ENCODE measurements at regions not wholly inside any gene's neighbourhood (a gene's known extent, or its start where the extent isn't known, plus 50 kb on each side); places are given as distances from the start of the nearest gene placed in this dataset.

DNA sequence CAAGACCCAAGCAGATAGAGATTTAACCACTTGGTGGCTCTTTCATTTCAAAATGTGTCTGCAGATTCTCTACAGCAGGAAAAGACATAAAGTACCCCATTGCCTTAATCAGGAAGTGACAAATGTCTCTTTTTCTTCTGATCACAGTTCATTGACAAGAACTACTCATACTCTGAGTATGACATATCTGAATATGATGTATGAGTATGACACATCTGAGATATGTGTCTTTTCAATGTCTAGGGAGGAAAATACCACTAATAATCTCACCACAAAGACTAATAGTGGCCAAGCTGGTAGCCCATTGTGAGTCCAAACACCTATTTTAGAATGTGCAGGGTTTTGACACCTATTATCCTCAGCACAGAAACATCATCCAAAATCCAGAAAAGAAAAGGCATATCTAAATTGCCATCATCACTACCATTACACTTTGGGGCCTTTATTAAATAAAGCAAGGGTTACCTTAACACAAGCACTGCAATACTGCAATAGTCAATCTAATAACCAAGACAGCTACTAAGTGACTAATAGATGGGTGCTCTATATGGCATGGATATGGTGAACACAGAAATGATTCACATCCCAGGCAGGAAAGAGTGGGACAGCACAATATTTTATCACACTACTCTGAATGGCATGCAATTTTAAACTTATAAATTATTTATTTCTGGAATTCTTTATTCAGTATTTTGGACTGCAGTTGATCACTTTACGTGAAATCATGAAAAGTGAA is 243.7 kb upstream of the FAR2 start:
- Mint-ChIP-seq H3K27ac (ENCODE audit: unreplicated experiment) (no peak overlapping the region), H3K9me3 (ENCODE audit: unreplicated experiment) (peaks cover 13% of the 10 kb centered on the region), H3K4me1 (ENCODE audit: unreplicated experiment) (no peaks in the 10 kb centered on the region), H3K27me3 (ENCODE audit: unreplicated experiment) (peaks cover 2% of the 10 kb centered on the region), H3K36me3 (ENCODE audit: low read depth, unreplicated experiment) (peaks cover 7% of the 10 kb centered on the region), H3K4me3 (ENCODE audit: unreplicated experiment) (no peak overlapping the region)
- TF ChIP-seq, protein P1, sequence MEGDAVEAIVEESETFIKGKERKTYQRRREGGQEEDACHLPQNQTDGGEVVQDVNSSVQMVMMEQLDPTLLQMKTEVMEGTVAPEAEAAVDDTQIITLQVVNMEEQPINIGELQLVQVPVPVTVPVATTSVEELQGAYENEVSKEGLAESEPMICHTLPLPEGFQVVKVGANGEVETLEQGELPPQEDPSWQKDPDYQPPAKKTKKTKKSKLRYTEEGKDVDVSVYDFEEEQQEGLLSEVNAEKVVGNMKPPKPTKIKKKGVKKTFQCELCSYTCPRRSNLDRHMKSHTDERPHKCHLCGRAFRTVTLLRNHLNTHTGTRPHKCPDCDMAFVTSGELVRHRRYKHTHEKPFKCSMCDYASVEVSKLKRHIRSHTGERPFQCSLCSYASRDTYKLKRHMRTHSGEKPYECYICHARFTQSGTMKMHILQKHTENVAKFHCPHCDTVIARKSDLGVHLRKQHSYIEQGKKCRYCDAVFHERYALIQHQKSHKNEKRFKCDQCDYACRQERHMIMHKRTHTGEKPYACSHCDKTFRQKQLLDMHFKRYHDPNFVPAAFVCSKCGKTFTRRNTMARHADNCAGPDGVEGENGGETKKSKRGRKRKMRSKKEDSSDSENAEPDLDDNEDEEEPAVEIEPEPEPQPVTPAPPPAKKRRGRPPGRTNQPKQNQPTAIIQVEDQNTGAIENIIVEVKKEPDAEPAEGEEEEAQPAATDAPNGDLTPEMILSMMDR (IDR thresholded peaks at IDR 0.05; ENCODE audit: unreplicated experiment), result no peak
- no peak for DNase-seq (ENCODE audit: low spot score)

DNA sequence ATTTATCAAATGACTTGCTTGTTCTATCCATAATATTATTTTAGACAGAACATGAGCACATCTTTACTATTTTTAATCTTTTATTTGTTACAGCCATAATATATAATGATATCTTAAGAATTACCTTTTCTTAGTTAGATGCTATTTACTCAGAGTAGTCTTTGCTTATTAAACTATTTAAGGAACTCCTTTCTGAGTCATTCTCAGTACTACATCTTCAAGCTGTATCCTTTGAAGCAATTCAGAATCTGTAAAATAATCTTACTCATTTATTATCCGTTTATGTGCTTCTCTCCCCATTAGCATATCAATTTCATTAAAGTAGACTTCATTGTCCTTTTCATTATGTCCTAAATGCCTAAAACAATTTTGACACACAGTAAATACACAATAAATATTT is 240.4 kb upstream of the FAR2 start:
- H3K36me3 Mint-ChIP-seq (ENCODE audit: low read depth, unreplicated experiment), result no peaks in the 10 kb centered on the region
- no peak overlapping the region for H3K4me3 Mint-ChIP-seq (ENCODE audit: unreplicated experiment)
- peaks cover 2% of the 10 kb centered on the region for H3K9me3 Mint-ChIP-seq (ENCODE audit: unreplicated experiment)
- H3K27me3 Mint-ChIP-seq (ENCODE audit: unreplicated experiment), result peaks cover under 1% of the 10 kb centered on the region
- no peak overlapping the region for H3K27ac Mint-ChIP-seq (ENCODE audit: unreplicated experiment)
- TF ChIP-seq, protein P1 (IDR thresholded peaks at IDR 0.05; ENCODE audit: unreplicated experiment), result no peak
- no peaks in the 10 kb centered on the region for H3K4me1 Mint-ChIP-seq (ENCODE audit: unreplicated experiment)
- no peak for DNase-seq (ENCODE audit: low spot score)

DNA sequence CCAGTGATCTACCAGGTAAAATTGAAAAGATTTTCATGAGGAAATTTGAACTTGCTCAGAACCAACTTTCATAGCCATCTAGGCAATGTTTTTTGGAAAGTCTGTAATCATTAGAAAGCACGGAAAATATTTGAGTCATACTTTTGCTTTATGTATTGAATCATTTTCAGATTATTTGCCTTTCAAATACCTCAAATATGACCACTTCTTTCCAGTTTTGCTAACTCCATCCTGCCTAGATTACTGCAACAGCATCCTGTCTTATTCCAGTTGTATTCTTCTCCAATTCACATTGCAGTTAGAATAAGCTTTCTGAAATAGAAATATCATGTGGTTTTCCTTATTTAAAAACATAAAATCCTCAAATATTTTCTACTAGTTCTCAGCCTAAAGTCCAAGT is 239.8 kb upstream of the FAR2 start:
- Mint-ChIP-seq H3K9me3 (ENCODE audit: unreplicated experiment) (peaks cover 8% of the 10 kb centered on the region), H3K4me1 (ENCODE audit: unreplicated experiment) (no peaks in the 10 kb centered on the region), H3K36me3 (ENCODE audit: low read depth, unreplicated experiment) (peaks cover 6% of the 10 kb centered on the region), H3K27me3 (ENCODE audit: unreplicated experiment) (peaks cover 1% of the 10 kb centered on the region), H3K27ac (ENCODE audit: unreplicated experiment) (no peak overlapping the region), H3K4me3 (ENCODE audit: unreplicated experiment) (no peak overlapping the region)
- TF ChIP-seq, protein P1 (IDR thresholded peaks at IDR 0.05; ENCODE audit: unreplicated experiment), result no peak
- no peak for DNase-seq (ENCODE audit: low spot score)

DNA sequence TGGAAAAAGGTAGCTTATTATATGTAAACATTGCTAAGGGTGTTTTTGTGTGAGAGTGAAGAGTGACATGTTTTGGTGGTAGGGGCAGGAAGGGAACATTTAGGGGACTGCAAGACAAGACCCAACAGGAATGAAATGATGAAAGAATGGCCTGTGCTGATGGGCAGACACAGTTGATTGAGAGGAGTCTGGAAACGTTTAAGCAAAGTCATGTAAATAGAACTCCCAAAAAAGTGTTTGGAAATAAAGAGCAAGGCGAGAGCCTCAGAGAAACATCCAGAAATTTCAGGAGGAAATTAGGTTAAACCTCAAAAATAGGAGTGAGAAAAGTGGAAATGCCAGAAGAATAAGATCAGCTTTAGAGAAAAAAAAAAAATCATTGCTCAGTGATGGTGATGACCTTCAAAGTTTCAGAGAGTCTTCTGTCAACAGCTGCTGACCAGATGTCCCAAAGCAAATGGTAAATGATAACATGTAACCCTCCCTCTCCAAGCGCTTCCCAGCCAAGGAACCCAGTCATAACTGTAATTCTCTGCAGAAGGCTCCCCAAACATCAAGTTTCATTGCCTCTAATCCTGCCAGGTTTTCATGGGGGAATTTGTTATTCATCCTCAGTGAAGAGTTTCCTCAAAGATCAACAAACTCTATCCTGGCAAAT is 223.2 kb upstream of the FAR2 start:
- DNase-seq (ENCODE audit: low spot score), result no peak
- H3K27me3 Mint-ChIP-seq (ENCODE audit: unreplicated experiment), result no peaks in the 10 kb centered on the region
- H3K4me3 Mint-ChIP-seq (ENCODE audit: unreplicated experiment), result no peak overlapping the region
- no peak overlapping the region for H3K27ac Mint-ChIP-seq (ENCODE audit: unreplicated experiment)
- no peaks in the 10 kb centered on the region for H3K4me1 Mint-ChIP-seq (ENCODE audit: unreplicated experiment)
- TF ChIP-seq, protein P1 (IDR thresholded peaks at IDR 0.05; ENCODE audit: unreplicated experiment), result no peak
- H3K9me3 Mint-ChIP-seq (ENCODE audit: unreplicated experiment), result no peaks in the 10 kb centered on the region
- no peaks in the 10 kb centered on the region for H3K36me3 Mint-ChIP-seq (ENCODE audit: low read depth, unreplicated experiment)

DNA sequence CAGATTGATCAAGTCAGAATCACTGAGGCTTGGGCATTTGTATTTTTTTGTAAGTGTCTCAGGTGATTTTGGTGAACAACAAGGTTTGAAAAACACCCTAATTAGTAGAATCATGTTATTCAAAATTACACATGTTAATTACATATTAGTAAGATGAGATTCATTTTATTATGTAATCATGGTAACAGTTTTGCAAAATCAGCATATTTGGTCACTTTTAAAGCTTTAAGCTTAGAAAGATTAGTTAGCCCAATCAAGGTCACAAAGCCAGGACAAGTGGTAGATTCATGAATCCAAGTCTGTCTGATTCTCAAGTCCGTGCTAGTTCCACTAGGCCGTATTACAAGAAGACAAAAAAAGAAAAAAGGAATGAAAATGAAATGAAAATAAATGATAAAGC is 218.4 kb upstream of the FAR2 start:
- TF ChIP-seq, protein P1 (IDR thresholded peaks at IDR 0.05; ENCODE audit: unreplicated experiment), result no peak
- Mint-ChIP-seq H3K27me3 (ENCODE audit: unreplicated experiment) (peaks cover 2% of the 10 kb centered on the region), H3K9me3 (ENCODE audit: unreplicated experiment) (no peaks in the 10 kb centered on the region), H3K4me1 (ENCODE audit: unreplicated experiment) (peaks cover 9% of the 10 kb centered on the region), H3K4me3 (ENCODE audit: unreplicated experiment) (no peak overlapping the region), H3K27ac (ENCODE audit: unreplicated experiment) (no peak overlapping the region), H3K36me3 (ENCODE audit: low read depth, unreplicated experiment) (no peaks in the 10 kb centered on the region)
- no peak for DNase-seq (ENCODE audit: low spot score)

Data from endothelial cell (in vitro differentiated cells).